Activated CD4-positive, alpha-beta T cell treated with anti-CD3 and anti-CD28 coated beads for 1 hour (primary cell): ENCODE measurements at regions not wholly inside any gene's neighbourhood (a gene's known extent, or its start where the extent isn't known, plus 50 kb on each side); places are given as distances from the start of the nearest gene placed in this dataset.
"Not testable (repeated sequence)": the region's sequence is repeated elsewhere in the genome, so short reads cannot be mapped to it uniquely, and the experiment has no call there.

ENCODE experiments used
- DNase-seq: peaks from one replicate; pipeline ENCODE4 v3.0.0-alpha.2; 2020

DNA sequence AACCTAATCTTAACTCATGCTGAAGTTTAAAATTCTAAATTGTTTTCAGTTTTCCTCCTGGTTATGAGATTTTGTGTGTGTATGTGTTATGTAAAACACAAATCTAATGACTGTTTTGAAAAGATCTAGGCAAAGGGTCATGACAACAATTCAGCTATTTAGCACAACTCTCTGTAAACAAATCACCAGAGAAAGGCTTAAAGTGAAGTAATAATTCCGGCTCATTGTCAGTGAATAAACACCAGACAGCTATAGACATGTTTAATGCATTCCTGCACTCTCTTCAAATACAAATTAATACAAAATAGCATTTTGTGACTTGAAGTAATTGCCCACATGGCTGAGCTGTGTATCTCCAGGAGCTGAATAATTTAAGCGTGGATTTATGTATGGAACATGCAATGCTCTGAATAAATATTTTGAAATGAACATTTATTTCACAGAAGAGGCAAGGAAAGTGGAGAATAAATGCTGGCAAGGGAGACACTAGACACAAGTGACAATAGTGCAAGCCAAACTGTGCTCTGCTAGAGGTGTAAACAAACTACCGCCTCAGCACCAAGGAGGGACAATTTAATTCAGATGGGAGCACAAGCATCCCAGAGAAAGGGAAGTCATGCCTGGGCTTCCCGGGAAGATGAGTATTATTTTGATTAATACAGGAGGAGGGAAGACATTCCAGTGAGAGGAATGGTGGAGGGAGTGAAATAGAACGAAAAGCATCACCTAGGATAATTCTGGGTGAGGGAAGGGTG, 133.6 kb upstream of the XPO1 start:
- no peak for DNase-seq

DNA sequence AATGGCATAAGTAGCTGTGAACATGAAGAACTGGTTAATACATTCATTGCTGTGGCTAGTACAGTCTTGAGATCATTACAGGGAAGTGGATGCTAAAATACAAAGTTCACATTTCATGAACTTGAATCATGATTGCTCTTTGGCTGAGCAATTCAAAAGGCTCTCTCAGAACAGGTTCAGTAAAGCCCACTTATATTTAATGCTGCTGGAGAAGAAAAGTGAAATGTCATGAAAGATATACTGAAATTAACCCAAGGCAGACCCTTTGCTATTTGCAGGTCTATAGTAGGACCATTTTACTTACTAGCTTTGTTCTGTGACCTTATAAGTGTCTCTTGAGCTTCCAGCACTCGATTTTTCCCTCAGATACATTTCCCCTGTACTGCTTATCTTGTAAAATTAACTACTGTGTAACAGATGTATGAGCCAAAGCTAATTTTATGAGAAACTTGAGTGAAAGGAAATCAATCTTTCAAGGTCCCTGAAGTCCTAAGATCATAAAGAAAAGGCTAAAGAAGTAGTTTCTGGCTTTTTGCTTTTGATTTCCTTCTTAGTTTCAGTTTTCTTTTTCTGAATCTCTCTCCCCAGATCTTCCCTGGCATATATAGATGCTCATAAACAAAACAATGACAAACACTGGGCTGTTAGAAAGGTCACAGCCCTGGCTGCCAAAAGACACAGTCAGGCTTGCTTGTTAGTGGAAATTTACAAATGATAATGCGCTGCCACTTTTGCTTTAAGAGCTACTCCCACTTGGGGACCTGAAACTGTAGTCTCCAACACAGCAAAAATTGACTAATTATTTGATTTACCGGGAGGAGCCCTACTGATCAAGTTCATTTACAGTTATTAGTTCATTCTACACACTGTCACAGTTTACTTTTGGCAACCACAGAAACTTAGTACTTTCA, 132.7 kb upstream of the XPO1 start:
- no peak for DNase-seq

DNA sequence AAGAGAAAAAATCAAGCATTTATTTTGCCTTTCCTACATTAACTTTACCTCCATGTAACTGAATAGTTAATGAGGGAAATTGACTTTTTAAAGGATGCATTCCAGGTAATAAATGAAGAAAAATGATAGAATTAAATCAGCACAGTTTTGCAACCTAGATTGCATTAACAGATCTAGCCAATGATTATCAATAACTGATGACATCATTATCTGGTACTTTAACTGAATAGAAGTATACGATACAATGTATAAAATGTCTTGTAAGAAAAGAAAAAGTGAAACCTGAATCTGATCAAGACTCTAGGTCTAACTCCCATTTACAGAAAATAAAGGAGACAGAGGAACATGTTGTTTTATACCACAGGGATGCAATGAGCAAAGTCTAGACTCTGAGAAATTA, 126.0 kb upstream of the XPO1 start:
- DNase-seq, result no peak

DNA sequence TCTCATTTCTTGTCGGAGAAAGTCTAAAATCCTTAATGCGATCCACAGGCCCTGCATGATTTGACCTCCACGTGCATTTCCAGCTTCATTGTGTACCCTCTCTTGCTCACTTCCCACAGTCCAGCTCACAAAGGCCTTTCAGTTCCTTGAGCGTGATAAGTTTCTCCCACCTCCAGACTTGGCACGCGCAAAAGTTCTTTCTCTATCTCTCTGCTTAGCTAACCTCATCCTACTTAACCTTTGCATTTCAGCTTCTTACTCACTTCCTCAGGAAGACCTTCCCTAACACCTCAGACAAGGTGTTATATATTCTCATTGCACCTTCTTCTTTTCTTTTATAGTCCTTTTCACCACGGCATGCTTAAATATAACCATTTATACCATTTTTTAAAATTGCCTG, 124.8 kb upstream of the XPO1 start:
- no peak for DNase-seq

DNA sequence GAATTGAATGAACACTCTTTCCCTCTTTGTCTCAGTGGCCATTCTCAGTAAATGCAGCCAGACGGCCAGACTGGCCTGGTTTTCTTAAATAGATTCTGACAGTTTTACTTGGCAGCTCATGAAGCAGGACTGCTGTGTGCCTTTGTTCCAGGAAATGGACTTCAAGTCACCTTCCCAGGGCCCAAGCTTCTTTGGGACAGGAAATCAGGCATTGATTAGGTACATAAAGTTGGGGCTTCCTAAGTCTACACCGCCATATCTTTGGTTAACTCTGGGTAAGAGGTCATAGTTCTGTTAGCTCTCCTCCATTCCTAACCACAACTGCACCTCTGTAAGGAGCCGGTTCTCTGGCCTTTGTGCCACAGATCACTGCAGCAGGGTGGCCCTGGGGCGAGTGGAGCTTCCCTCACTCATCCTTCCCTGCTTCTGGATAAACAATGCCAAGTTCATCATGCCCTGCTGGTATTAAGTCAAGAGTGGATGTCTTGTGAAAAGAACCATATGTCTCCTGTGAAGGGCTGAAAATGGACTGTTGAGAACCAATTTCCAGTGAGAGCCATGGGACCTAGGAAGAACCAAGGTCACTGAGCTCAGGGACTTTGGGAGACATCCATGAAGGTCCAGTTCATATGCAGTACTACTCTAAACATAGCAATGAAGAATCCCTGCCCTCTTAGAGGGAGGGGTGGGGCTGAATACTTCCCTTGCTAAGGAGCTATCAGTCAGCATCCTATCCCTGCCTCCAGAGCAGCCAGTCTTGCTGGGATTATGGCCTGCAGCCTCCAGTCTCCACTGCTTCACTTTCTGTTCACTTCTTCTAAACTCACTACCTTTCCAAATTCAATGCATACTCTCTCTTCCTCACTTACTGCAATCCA, 122.6 kb upstream of the XPO1 start:
- DNase-seq, result no peak

DNA sequence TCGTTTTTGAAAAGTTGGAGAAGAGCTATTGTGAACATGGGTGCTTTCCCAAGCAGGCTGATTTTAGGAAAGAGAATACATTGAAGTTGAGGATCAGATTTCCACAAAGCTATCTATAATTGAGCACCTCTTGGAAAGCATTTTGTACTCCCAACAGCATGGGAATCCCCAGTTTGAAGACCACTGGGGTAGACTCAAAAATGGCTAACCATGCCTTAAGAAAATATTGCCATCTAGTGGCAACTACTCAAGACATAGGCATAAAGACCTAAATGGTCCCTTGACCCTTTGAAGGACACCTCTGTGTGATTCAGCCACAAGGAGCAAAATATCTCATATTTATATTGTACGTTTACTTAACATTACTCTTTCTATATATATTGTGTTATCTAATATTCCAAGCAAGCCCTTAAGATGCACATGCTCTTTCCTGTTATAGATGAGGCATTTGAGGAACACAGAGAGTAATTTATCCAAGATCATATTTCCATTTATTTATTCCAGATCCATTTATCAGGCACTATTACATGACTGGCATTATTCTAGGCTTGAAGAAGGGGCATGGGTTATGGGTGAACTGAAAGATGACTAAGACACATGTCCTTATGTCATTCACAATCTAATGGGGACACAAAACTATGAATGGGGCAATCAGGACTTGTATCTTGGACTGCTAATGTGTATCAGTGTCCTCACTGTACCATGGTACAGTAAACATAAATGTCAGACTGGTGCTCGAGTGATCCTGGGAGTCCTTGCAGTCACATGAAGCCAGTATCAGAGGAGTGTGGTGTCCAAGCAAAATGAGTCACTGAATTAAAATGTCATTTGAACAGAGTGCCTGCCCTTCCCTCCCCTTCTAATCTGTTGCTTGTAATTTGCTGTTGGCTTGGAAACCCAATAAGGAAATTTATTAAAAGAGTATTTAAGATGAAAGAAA, 121.0 kb upstream of the XPO1 start:
- DNase-seq, result no peak

DNA sequence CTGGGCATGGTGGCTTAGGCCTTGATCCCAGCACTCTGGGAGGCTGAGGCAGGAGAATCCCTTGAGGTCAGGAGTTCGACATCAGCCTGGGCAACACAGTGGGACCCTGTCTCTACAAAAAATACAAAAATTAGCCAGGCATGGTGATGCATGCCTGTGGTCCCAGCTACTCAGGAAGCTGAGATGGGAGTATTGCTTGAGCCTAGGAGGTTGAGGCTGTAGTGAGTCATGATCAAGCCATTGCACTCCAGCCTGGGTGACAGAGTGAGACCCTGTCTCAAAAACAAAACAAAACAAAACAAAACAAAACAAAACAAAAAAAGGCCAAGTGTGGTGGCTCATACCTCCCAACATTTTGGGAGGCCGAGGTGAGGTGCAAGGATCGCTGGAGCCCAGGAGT, 111.8 kb upstream of the XPO1 start:
- not testable (repeated sequence) for DNase-seq

DNA sequence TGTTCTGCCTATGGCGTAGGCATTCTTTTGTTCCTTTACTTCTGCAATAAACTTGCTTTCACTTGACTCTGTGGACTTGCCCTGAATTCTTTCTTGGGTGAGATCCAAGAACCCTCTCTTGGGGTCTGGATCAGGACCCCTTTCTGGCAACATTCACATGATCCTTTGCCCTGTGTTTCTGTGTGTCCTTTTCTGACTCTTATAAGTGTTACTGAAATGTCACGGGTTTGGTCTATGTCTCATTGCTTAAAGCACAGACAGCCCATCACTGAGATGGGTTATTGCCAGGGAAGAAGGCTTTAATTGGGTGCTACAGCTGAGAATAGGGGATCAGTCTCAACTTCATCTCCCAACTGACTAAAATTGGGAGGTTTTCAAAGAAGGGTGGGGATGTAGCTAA, 110.9 kb upstream of the XPO1 start:
- DNase-seq, result no peak

DNA sequence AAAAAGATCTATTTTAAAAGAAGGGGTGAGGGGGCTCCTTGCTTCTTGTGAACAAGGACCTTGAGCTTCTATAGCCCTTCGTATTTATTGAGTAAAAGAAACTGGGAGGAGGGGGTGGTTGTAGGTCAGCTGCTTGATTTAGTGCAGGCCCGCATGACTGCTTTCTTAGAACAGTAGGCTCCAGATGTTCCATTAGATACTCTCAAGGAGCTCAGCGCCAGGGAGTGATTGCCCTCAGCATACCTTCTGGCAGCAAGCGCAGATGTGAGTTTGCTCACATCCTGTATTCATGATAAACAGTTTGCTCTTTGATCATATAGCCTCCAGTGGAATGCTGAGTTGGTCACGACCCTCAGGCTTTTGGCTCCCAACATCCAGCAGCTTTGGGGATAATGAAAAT, 108.9 kb upstream of the XPO1 start:
- no peak for DNase-seq

DNA sequence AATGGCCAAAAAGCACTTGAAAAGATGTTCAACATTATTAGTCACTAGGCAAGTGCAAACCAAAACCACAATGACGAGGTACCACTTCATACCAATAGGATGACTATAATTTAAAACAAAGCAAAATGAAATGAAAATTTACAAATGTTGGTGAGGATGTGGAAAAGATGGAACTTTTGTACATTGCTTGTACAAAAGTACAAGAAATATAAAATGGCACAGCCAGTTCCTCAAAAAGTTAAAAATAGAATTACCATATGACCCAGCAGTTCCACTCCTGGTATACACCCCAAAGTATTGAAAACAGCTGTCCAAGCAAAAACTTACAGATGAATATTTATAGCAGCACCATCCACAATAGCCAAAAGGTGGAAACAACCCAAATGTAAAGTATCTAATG, 107.8 kb upstream of the XPO1 start:
- no peak for DNase-seq

DNA sequence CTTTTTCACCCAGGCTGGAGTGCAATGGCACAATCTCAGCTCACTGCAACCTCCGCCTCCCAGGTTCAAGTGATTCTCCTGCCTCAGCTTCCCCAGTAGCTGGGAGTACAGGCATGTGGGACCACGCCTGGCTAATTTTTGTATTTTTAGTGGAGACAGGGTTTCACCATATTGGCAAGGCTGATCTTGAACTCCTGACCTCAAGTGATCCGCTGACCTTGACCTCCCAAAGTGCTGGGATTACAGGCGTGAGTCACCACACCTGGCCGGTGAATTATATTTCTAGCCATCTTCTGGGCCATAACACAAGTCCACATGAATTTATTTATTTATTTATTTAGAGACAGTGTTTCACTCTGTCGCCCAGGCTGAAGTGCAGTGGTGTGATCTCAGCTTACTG, 105.0 kb upstream of the XPO1 start:
- not testable (repeated sequence) for DNase-seq

DNA sequence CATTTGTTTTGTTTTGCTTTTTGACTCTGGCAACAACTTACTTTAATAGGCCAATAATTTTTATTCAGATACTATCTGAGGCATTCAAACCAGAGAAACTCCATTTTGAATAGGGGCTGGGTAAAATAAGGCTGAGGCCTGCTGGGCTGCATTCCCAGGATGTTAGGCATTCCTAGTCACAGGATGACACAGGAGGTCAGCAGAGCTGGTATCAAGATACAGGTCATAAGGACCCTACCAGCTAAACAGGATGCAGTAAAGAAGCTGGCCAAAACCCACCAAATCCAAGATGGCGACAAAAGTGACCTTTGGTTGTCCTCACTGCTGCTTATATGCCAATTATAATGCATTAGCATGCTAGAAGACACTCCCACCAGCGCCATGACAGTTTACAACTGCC, 102.2 kb upstream of the XPO1 start:
- no peak for DNase-seq

DNA sequence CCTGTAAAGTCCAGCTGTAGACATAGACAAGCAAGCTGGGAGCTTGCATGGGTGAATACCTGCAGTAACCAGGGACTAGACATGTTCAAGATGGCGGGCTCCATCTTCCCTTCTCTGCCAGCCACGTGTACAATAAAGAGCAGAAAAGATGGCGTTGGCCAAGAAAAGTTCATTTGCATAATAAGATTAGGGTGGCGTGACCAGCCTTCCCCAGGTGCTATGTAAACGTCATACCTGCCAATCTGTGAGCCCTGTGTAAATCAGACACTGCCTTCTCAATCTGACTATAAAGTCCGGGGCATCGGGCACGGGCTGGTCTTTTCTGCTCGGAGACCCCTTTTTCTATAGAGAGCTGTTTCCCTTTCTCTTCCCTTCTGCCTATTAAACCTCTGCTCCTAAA, 101.6 kb upstream of the XPO1 start:
- DNase-seq, result no peak

DNA sequence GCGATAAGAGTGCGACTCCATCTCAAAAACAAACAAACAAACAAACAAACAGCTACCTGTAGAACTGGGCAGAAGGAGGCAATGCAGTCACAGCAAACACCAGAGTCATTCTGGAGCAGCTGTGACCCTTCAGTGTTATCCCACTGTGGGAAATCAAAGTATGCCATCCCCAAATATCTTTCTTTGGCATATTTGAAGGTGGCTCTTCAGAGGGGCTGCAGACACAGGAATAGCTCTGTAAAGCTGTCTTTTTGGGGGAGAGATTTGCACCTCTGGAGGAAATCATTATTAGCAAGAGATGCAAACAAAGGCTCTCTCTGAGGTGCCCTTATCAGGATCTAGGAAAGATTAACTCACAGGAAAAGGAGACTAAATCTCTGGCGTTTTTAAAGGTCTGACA, 98.5 kb upstream of the XPO1 start:
- no peak for DNase-seq

DNA sequence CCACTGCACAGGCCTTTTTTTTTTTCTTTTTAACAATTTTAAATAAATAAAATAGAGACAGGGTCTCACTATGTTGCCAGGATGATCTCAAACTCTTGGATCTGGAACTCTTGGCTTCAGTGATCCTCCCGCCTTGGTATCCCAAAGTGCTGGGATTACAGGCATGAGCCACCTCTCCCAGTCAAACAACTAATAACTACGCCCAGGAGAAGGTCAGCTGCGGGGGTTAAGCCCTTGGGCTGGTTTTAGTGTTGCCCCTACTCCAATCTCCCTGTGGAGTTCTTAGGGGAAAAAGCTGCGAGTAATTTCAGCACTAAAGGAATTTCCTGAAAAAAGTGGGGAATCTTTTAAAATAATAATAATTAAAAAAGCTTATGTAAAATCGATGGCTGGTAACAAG, 96.4 kb upstream of the XPO1 start:
- no peak for DNase-seq

DNA sequence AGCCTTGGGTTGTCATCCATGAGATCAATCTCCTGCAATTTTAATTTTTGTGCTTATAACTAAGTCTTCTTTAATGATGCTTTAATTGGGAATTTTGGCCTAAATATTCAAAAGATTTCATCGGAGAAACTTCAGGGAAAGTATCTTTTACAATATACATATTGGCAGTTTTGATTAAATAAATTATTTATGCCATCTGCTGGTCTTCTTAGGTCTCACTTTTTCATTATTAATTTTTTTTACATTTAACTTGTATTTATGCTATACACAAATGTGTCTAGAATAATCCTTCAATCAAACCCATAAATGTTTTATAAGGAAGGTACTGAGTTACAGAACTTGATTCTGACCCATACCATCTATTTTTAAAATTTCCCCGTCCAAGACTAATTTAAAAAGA, 95.1 kb upstream of the XPO1 start:
- no peak for DNase-seq

DNA sequence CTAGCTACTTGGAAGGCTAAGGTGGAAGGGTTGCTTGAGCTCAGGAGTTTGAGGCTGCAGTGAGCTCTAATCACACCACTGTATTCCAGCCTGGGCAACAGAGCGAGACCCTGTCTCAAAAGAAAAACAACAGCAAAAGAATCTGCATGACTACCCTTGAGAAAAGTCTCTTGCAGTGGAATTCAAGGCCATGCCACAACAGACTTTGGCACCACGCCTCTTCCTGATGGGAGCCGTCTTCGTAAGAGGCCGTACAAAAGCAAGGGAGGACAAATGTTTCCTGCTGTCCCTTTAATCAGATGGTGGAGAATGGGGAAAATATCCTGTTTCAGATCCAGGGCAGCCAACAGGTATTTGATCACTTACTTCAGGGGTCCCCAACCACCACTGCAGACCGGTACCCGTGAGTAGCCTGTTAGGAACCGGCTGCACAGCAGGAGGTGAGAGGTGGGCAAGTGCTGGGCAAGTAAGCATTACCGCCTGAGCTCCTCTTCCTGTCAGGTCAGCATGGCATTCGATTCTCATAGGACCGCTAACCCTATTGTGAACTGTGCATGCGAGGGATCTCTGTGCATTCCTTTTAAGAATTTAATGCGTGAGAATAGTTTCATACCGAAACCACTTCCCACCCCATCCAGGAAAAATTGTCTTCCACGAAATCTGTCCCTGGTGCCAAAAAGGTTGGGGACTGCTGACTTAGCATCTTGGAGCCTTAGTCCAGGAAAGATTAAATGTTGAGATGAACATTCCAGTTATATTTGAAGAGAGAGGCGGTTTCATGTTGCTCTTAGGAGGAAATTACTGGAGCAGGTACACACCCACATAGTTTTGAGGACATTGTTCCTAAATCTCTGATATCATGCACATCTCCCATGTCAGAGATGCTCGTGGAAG, 94.4 kb upstream of the XPO1 start:
- DNase-seq, result no peak

DNA sequence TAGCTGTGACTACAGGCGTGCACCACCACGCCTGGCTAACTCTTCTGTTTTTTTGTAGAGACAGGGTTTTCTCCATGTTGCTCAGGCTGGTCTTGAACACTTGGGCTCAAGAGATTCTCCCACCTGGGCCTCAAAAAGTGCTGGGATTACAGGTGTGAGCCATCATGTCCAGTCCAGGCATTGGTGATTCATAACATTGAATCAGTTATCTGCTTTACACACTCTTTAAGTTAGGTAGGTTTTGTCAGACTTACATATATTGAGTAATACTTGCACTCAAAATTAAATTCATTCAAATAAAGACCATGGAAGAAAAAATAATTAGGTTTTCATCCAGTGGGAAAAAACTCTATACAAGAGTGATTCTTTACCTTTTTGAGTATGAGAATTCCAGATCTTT, 93.2 kb upstream of the XPO1 start:
- no peak for DNase-seq

DNA sequence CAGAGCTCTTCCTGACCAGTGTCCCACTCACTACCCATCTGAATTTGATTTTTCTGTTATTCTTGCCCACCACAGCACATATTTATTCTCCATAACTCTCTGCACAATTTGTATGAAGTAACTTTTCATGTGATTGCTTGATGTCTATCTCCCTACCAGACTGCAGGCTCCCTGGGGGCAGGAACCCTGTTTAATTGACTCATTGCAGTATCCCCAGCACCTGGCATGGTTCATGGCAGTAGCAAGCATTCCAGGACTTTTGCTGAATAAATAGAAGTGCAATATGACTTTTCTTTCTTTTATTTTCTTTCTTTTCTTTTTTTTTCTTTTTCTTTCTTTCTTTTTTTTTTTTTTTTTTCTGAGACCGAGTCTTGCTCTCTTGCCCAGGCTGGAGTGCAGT, 88.7 kb upstream of the XPO1 start:
- no peak for DNase-seq

DNA sequence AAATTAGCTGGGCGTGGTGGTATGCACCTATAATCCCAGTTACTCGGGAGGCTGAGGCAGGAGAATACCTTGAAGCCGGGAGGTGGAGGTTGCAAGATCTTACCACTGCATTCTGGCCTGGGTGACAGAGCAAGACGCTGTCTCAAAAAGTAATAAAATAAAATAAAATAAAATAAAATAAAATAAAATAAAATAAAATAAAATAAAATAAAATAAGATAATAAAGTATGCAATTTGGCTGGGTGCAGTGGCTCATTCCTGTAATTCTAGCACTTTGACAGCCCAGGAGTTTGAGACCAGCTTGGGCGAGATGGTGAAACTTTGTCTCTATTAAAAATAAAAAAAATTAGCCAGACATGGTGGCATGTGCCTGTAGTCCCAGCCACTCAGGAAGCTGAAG, 85.6 kb upstream of the XPO1 start:
- no peak for DNase-seq
